Tibial nerve (tissue), 4 donors: ENCODE measurements at regions not wholly inside any gene's neighbourhood (a gene's known extent, or its start where the extent isn't known, plus 50 kb on each side); places are given as distances from the start of the nearest gene placed in this dataset.

Experiments used
- DNase-seq, 2 donors: peaks; one replicate each; pipeline ENCODE4 v3.0.0-alpha.2; 2019; ENCODE audit warnings: low spot score in 2 of 2
- H3K27ac ChIP-seq, 4 donors: fragments of 200-600 bp; sonication (generic) in 3 of 4; one replicate each; pipeline ENCODE4 v1.5.1; 2017 to 2019; ENCODE audit warnings: mild to moderate bottlenecking in 1 of 4
- H3K27me3 ChIP-seq, 2 donors: fragments of 200-600 bp; sonication (generic) in 1 of 2; one replicate each; pipeline versions ENCODE4 v1.5.1 to v1.6.0; 2017 to 2019
- H3K36me3 ChIP-seq, 3 donors: fragments of 200-600 bp; sonication (generic); one replicate each; pipeline ENCODE4 v1.5.1; 2018 to 2019
- H3K4me1 ChIP-seq, 4 donors: fragments of 200-600 bp; sonication (generic) in 3 of 4; one replicate each; pipeline ENCODE4 v1.5.1; 2017 to 2019
- H3K4me3 ChIP-seq, 4 donors: fragments of 200-600 bp; sonication (generic) in 3 of 4; one replicate each; pipeline ENCODE4 v1.5.1; 2017 to 2019; ENCODE audit warnings: mild to moderate bottlenecking in 1 of 4, moderate library complexity in 1 of 4
- H3K9me3 ChIP-seq, 4 donors: fragments of 200-600 bp; sonication (generic) in 3 of 4; one replicate each; pipeline ENCODE4 v1.5.1; 2017 to 2019
- CTCF ChIP-seq, 5 experiments: fragments of 200-600 bp in 3 of 5; fragments of 450-650 bp in 2 of 5; sonication (generic) in 3 of 5; IDR thresholded peaks; one replicate each; pipeline ENCODE4 v1.5.1; 2016 to 2019; ENCODE audit warnings: antibody characterized with exemption in 5 of 5, mild to moderate bottlenecking in 3 of 5, moderate library complexity in 2 of 5
- EP300 ChIP-seq, 2 donors: sonication (generic); formaldehyde crosslinking; IDR thresholded peaks; one replicate each; pipeline ENCODE4 v1.6.1; 2017; ENCODE audit warnings: antibody characterized with exemption in 2 of 2, mild to moderate bottlenecking in 1 of 2
- POLR2A ChIP-seq, 2 donors: fragments of 450-650 bp; IDR thresholded peaks; one replicate each; pipeline ENCODE4 v1.6.1; 2017; ENCODE audit warnings: antibody characterized with exemption in 2 of 2, mild to moderate bottlenecking in 2 of 2, moderate library complexity in 2 of 2
- WGBS, 2 donors: methylation state at CpG; one replicate each; pipeline ENCODE4 v1.1.5; 2018; 5-methylcytosine and 5-hydroxymethylcytosine counted together

GRCh38 chr7:69411018-69411417 lies 187.3 kb upstream of the AUTS2 start:
- H3K27me3 ChIP-seq = no peaks in the 10 kb centered on the region
- TF ChIP-seq CTCF (IDR thresholded peaks at IDR 0.05) (no peak), POLR2A (IDR thresholded peaks at IDR 0.05) (no peak), EP300 (IDR thresholded peaks at IDR 0.05) (no peak)

GRCh38 chr7:69411466-69411865 lies 186.8 kb upstream of the AUTS2 start:
- no peak for DNase-seq
- no peaks in the 10 kb centered on the region for H3K4me1 ChIP-seq
- no peak overlapping the region for H3K4me3 ChIP-seq
- TF ChIP-seq POLR2A (IDR thresholded peaks at IDR 0.05) (no peak), EP300 (IDR thresholded peaks at IDR 0.05) (no peak), CTCF (IDR thresholded peaks at IDR 0.05) (no peak)
- H3K9me3 ChIP-seq = no peaks in the 10 kb centered on the region
- no peak overlapping the region for H3K27ac ChIP-seq
- H3K27me3 ChIP-seq = no peaks in the 10 kb centered on the region
- WGBS, 2 donors = 67 to 73% methylated on average over 8 of the region's 8 CpGs
- no peaks in the 10 kb centered on the region for H3K36me3 ChIP-seq

More at GRCh38 chr7:69411018-69411417, 187.3 kb upstream of the AUTS2 start:
- DNase-seq = no peak
- no peaks in the 10 kb centered on the region for H3K9me3 ChIP-seq
- H3K36me3 ChIP-seq = no peaks in the 10 kb centered on the region
- no peaks in the 10 kb centered on the region for H3K4me1 ChIP-seq
- H3K27ac ChIP-seq = no peak overlapping the region
- H3K4me3 ChIP-seq = no peak overlapping the region
- WGBS, 2 donors = 68 to 79% methylated on average over 7 of the region's 7 CpGs

- DNase-seq = peak in 1 of 2 donors; percentile 42
- Histone ChIP-seq H3K4me1 (no peaks in the 10 kb centered on the region), H3K36me3 (no peaks in the 10 kb centered on the region), H3K4me3 (no peak overlapping the region), H3K27ac (no peak overlapping the region), H3K27me3 (no peaks in the 10 kb centered on the region), H3K9me3 (peaks cover 0 to 3% (median 0%) of the 10 kb centered on the region in 4 donors)
- WGBS, 2 donors = 31 to 53% methylated on average over 9 of the region's 9 CpGs
- no peak for TF ChIP-seq CTCF (IDR thresholded peaks at IDR 0.05)
- no peak for TF ChIP-seq POLR2A (IDR thresholded peaks at IDR 0.05)
- peak in 1 of 2 donors; percentile 51 for TF ChIP-seq EP300 (IDR thresholded peaks at IDR 0.05)
These were observed 185.7 kb upstream of the AUTS2 start for GRCh38 chr7:69412331-69413146.

GRCh38 chr7:69414555-69414954 lies 183.7 kb upstream of the AUTS2 start:
- peaks cover 0 to 3% (median 0%) of the 10 kb centered on the region in 4 donors for H3K9me3 ChIP-seq
- H3K4me1 ChIP-seq = no peaks in the 10 kb centered on the region
- no peak for DNase-seq
- no peak overlapping the region for H3K27ac ChIP-seq
- 94 to 97% methylated on average over 5 of the region's 5 CpGs for WGBS, 2 donors
- no peak for TF ChIP-seq CTCF (IDR thresholded peaks at IDR 0.05)
- H3K36me3 ChIP-seq = no peaks in the 10 kb centered on the region
- no peak overlapping the region for H3K4me3 ChIP-seq
- H3K27me3 ChIP-seq = no peaks in the 10 kb centered on the region

- WGBS, 2 donors = 53 to 57% methylated on average over 7 of the region's 7 CpGs
- TF ChIP-seq EP300 (IDR thresholded peaks at IDR 0.05) (no peak), POLR2A (IDR thresholded peaks at IDR 0.05) (no peak), CTCF (IDR thresholded peaks at IDR 0.05) (no peak)
- Histone ChIP-seq H3K27me3 (no peaks in the 10 kb centered on the region), H3K27ac (no peak overlapping the region), H3K36me3 (no peaks in the 10 kb centered on the region), H3K4me3 (no peak overlapping the region), H3K4me1 (peaks cover 0 to 13% (median 0%) of the 10 kb centered on the region in 4 donors), H3K9me3 (peaks cover 0 to 3% (median 0%) of the 10 kb centered on the region in 4 donors)
- DNase-seq = no peak
These were observed 179.2 kb upstream of the AUTS2 start for GRCh38 chr7:69418869-69419670.
